ENCODE measurements at regions not wholly inside any gene's neighbourhood (a gene's known extent, or its start where the extent isn't known, plus 50 kb on each side); places are given as distances from the start of the nearest gene placed in this dataset.

DNA sequence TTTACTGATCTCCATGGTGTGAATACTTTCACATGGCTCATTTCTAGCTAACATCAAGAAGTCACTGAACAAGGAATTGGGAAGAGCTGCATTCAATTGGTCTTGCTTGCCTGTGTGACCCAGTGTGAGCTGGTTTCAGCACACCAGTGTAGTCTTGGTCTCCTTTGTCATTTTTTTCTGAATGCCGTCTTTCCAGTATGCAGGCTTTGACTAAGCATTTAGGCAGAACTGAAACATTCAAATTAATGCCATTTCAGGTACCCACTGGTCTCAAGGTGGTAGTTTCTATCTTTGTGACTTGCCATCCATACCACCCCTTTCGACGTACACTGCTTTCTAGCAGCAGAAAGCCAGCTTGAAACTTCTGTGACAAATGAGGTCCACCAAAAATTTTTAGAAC is 550.5 kb upstream of the BOD1L1 start:
- DNase-seq (ENCODE audit: low read depth), result no peak

DNA sequence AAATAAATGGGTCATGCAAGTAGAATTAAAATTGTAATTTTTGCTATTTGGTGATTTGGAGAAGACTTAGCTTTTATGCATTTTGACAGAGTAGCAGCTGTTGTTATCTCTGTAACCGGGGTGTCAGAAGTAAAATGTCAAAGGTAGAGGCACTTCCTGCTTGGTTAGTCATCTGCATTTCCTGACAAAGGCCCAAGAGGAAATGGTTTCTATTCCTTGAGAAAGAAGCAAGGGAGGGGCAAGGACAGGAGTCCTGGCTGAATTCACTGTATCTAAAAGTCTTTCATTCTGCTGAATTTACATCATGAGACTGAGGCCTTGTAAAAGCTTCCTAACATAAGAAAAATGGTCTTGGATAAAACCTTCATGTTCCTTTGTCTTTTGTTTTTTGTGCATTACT is 550.9 kb upstream of the BOD1L1 start:
- DNase-seq (ENCODE audit: low read depth), result no peak

DNA sequence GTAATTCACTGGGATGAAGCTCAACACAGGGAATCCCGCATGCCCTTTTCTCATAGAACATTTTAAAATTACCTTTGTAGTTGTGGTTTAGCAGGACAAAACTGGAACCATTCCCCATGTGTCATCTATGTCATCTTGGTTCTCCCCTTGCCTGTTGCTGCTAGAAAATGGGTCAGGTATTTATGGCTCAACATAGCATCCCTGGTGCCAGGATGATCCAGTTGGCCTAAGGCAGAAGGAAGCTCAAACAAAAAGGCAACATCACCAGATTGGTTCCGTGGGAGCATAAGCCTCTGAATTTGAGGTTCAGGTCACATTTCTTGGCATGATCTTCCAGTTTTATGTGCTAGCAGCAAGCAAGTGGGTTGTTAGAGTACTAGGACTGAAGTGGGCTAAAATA is 552.6 kb upstream of the BOD1L1 start:
- DNase-seq (ENCODE audit: low read depth), result no peak

DNA sequence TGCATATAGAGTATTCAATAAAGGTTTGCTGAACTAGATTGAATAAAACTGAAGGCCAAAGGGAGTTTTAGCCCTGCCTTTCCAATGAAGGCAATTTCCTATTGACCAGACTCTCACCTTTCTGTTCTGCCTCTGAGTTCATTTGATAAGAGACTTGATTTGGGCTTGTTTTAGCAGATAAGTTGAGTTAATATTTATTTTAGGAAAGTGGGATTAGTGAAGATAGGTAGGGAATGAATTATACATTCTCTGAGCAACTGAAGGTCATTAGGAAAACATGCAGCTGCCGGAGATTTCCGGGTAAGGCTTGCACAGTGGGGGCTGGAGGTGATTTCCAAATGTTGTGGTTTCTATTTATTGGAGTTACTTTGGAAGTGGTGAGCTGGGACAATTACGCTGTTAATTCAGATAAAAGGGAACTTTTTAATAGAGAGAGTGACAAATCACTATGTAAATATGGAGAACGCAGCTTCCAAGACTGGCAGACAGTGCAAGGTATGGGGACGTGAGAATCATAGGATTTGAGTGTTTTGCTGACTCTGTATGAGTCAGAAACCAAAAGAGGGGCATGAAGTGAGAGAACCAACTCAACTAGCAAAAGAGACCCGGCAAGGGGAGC is 553.6 kb upstream of the BOD1L1 start:
- DNase-seq (ENCODE audit: low read depth), result no peak

DNA sequence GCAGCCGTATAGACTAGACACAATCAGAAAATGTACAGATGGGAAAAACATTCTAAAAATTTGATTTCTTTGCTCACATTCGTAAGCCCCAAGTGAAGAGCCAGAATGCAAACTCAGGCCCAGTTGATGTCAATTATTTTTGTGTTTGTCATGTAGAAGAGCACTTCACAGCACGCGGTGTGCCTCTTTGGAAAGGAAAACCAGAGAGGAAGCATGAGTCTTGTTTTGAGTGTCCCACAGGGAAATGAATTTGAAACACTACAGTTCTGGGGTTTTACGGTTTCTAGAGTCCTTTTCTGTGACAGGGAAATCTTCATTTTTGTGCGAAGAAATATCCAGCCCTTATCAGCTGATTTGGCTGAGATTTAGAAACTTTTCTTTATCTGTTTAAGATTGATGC is 554.6 kb upstream of the BOD1L1 start:
- DNase-seq (ENCODE audit: low read depth), result no peak

DNA sequence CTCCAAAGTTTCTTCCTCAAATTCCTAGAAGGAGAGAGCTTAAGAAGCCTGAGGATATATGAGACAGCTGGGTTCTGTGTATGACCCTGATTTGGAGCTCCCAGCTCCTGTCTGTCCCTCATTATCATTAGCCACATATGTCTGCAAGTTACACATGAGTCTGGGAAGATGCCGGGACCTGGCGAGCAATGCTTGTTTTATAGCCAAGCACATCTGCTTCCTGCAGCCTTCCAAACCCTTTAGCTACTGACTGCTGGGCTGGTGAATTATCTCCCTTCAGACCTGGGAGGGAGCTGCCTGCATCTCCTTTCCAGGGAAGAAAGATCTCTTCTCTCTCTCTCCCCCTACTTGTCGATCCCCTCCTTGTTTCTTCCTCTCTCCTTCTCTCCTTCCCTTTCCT is 556.7 kb upstream of the BOD1L1 start:
- no peak for DNase-seq (ENCODE audit: low read depth)

DNA sequence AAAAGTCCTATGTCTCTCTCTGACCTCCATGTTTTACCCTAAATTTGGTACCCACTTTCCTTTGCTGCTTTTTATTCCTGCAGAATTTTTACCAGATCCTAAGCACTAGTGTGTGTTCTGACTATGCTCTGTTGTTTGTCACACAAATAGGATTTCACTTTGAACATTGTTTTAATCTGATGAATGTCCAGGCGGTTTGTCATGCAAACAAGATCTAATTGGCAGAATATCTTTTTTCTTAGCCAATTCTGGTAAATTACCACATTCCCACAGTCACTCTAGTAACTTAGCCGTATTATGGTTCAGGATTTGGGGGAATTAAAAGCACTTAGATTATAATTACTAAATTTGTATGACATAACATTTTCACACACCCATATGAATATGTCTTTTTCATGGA is 557.2 kb upstream of the BOD1L1 start:
- no peak for DNase-seq (ENCODE audit: low read depth)

DNA sequence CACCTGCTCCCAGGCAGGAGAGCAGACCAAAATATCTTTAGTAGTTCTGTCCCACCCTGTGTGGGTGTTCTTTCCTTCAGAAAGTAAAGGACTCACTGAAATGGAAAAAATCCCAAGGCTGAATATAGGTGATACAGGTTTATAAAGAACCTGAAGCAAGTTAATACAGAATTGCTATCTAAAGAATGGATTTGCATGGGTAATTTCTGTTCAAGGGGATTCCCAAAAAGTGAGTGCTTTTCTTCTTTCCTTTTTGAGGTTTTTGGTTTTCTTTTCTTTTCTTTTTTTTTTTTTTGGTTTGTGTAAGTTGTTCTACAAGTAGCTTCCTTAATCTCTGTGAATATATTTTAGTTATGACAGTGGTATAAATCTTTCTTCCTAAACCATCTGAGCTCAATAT is 560.7 kb upstream of the BOD1L1 start:
- DNase-seq (ENCODE audit: low read depth), result no peak

DNA sequence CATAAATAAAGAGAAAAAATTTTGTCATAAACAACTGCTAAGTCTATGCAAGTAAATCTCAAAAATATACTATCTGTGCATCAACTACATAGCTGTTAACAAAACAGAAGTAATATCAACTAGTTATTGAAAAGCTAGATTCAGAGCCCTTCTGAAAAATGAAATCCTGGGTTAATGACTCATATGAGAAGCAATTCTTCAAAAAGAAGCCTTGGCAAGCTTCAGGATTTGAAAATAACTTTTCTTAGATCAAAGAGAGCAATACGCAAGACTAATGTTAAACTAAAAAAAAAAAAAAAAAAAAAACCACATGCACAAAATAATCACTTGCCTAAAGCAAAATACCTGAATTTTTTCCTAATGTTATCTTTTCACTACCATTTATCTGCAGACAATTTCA is 566.1 kb upstream of the BOD1L1 start:
- DNase-seq (ENCODE audit: low read depth), result no peak

DNA sequence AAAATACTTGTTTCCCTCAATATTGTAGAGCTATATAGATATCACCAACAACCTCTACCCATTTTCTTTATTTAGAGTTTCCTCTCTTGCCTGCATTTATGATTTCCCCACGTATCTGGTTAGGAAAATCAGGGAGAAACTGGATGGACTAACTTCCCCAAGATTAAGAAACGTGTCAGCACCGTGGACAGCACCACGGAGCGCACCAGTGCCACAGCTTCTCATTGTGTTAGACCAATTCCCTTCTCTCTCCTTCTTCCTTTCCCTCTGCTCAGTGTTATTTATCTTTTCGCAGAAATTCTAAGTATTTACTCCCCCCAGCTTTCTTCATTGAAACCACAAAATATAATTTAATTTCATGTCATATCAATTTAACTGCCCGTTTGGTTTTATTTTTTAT is 568.6 kb upstream of the BOD1L1 start:
- no peak for DNase-seq (ENCODE audit: low read depth)

DNA sequence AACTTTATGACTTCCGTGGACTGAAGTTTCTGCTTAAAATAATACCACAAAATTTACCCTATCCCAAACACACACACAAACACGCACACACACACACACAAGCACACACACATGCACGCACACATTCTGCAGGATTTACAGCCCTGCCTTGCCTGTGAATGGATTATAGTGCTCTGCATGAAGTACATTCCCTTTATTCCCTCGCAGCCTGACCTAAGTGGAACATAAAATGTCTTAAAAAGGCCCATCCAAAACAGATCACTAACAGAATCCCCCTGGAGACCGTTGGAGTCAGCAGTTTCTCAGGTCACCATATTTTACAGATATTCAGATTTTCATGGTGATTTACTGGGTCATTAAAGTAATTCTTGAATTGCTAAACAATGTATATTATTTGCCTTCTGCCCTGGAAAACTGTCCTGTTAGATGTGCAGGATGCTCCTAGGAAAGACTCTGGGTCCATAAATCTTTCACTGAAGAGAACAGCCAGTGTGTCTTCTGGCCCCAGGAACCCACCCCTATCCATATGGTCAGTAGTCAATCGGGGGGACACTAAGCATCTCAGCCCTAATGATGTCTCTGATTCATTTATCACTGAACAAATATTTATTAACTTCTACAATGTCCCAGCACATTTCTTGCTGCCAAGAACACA is 587.7 kb upstream of the BOD1L1 start:
- DNase-seq (ENCODE audit: low read depth), result no peak

DNA sequence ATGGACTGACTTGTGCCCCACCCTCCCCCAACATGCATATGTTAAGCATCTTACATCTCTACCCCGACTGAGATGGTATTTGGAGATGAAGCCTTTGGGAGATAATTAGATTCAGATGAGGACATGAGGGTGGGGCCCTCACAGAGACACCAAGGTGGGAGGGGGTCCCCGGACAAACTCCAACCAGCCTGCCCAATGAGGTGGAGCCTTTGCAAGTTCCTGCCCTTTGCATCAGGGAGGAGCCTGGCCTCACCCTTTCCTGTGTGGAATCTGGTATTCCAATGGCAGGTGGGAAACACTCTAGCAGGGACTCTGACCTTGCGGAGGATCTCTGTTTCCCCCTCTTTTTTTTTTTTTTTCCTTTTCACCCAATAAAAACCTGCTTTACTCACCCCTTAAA is 589.9 kb upstream of the BOD1L1 start:
- no peak for DNase-seq (ENCODE audit: low read depth)

DNA sequence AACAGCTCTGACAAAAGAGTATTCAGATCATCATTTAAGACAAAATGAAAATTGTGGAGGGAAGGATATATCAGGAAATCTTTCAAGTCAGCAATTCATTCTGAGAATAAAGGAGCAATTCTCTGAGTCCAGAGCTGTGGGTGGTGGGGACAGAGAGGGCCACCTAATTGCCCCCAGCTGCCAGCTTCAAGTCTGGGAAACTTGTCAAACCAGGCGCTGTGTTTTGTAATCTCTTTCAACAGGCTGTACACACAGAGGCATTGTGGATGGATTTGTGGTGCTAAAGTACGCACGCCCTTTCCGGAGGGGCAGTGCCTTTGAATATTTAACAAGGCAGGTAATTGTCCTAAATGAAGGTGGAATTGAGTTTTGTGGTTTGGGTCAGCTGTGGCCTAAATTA is 591.1 kb upstream of the BOD1L1 start:
- DNase-seq (ENCODE audit: low read depth), result no peak

DNA sequence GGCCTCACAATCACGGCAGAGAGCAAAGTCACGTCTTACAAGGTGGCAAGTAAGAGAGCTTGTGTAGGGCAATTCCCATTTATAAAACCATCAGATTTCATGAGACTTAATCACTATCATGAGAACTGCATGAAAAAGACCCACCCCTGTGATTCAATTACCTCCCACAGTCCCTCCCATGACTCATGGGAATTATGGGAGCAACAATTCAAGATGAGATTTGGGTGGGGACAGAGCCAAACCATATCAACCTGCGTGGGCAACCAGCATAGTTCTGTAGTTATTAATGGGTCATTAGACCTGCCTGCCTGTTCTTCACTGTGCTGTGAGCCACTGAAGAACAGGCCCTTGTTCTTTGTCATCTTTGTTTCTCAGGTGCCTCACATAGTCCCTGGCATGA is 593.7 kb upstream of the BOD1L1 start:
- no peak for DNase-seq (ENCODE audit: low read depth)

DNA sequence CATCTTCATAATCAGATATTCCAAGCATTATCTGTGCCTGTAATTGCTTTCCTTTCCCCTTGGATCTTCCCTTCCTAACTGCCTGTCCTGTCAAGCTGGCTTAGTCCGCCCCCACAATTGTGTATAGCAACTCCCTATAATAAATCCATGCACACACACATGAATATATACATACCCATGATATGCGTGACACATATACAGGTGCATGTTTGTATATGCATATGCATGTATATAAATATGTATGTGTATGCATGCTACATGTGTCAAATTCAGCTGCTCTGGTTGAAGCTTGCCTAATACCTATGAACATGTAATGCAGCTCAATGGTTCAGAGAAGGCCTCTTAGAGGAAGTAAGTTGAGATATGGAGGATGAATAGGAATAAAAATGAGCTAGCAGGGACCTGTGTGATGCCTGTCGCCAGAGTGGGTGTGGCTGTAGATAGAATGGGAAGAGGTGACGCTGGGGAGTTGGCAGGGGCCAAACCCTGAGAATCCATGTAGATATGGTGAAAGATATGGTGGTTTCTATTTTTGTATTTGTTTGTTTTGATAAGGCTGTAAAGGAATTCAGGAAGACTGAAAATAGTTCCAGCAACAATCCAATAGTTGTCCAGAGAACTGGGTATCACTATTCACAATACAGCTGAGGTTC is 595.0 kb upstream of the BOD1L1 start:
- DNase-seq (ENCODE audit: low read depth), result no peak

DNA sequence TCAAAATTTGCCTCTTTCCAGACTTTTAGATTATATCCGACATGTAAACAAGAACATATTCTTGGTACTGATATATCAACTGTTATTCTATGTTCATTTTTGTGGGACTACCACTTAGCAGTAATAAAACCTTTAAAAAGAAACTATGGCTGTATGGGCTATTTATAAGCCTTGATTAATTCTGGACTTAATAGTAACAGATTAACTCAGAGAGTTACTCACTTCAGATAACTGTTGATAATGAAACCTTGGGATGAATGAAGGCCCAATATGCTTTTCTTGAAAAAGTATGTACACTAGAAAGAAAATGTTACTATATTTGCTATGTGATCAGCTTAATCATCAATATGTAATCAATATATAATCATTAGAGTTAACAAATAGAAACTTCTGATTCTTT is 595.9 kb upstream of the BOD1L1 start:
- no peak for DNase-seq (ENCODE audit: low read depth)

DNA sequence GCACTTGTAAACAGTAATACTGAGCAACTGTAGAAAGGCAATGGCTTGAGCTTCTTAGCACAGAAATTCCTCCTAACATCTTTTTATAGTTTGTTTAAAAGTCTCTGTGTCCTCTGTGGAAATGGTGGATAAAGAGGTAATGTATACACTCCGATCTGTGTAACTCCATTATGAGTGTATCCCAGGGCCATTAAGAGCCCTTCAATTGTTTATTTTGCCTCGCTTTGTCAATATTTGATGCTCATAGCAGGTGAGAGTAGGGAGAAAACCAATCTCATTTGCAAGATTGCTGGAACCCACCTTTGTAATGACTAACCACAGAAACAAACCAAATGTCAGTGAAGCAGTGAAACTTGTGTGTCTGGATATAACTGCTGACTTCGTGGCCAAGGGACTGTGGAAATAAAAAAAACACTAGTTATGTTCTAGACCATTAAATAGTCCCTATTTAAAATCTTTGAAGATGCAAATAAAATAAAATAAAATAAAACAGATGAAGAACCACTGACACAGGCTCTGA is 598.2 kb upstream of the BOD1L1 start:
- DNase-seq (ENCODE audit: low read depth), result no peak

DNA sequence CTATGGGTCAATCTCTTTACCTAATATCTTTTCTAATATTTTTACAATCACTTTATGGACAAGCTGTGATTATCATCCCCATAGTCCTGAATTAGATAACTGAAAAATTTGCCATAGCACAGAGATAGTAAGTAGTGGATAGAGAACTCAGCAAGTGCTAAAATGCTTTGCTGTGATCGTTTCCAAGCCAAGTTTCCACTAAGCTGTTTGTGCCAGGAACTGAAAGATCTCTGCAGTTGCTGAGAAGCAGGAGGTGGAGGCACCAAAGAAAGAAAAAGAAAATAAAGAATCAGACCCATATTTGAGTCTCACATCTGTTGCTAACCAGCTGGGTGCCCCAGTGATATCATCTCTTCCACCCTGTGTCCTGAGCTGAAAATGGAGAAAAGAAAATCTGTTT is 605.6 kb upstream of the BOD1L1 start:
- DNase-seq (ENCODE audit: low read depth), result no peak

DNA sequence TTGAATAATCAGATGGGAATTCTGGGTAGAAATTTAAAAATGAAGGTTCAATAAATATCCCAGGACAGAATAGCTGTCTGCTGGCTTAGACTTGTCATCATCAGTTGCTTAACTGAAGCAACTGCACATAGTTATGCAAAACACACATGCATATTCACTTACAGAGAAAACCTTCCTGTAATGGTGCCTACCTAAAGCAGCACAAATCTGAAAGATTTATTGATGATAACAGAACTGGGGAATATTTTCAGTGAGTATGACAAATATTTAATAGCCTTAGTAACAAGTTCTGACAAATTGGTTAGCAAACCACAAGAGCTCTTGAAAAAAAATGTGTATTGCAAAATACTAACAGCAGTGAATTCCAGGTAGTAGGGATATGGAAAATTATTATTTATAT is 606.8 kb upstream of the BOD1L1 start:
- DNase-seq (ENCODE audit: low read depth), result no peak

DNA sequence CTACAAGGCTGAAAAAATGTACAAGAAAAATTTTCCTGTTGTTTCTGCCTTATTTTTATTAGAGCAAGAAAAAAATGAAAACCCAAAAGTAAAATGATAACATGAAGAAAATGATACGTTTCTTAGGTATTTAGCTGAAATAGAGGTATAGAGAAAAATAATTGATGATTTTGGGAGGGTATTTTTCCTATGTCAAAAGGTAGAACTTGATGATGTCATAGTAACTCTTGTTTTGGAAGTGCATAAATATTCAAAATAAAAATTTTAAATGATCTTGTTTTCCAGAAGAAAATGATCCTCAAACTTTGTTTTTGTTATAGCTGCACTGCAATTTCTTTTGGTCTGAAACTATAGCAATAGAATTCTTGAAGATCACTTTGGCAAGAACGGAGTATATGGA is 608.8 kb upstream of the BOD1L1 start:
- DNase-seq (ENCODE audit: low read depth), result no peak

DNA sequence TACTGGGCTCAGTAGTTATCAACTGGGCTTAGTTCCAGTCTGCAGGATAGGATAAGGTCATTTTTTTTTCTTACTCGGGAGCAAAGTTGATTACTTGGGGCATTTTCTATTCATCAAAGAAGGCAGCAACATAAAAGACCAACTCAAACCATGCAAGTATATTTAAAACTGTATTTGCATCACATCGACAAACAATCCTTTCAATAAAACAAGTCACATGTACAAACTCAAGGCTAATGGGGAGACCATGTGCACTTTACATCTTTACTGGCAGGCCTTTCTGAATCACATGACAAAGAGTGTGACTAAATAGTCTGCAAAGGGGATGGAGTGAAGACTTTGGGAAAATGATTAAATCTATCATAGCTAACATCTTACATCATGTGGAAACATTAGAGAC is 610.4 kb upstream of the BOD1L1 start:
- DNase-seq (ENCODE audit: low read depth), result no peak

DNA sequence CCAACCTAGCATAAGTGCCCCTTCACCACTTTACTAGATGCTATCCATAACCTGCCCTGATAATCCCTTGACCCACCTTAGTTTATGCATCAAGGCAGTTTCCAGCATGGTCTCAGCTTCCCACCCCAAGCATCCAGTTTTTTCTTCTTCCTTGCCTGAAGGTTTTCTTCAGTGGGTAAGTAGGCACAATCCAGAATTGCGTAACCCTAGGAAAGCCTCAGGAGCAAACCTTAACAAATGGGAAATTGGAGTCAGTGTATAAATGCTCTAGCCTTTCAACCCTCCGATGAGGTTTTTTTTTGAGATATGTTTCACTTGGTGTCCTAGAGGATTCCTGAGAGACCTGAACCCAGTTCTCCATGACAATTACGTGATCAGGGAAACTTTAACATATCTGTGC is 614.0 kb upstream of the BOD1L1 start:
- DNase-seq (ENCODE audit: low read depth), result no peak

DNA sequence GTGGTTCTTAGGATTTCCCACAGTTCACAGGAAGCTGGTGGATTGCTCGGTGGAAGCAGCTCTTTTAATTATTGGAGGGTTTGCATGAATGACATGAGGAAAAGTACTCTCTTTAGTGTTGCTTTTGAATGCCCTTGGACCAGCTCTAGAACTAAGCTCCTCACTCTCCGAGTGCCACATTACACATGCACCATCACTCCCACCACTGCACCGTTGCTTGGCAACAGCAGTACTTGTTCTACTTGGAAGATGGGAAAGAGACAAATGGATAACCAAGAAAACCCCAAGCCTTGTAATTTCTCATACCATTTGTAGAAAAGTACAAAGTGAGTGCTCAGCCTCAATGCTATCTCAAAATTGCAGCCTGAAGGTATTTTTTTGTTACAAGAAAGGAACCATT is 620.2 kb upstream of the BOD1L1 start:
- no peak for DNase-seq (ENCODE audit: low read depth)

DNA sequence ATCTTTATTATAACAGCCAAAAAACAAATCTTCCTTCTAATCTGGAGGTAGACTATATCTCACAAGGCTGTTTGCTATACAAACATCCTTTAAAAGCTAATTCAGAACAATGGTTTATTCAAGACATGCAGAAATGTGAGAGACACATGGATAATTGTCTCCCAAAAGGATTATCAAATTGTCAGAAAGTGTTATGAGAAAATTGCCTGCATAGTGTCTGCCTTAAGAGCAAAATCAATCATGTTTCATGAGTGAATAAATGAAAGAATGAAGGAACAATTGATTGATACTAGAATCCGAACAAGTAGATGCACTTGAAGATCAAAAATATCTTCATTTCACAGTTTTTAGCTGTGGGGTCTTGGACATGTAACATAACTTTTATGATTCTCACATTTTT is 621.7 kb upstream of the BOD1L1 start:
- DNase-seq (ENCODE audit: low read depth), result no peak
